GDM1 (cell line): ENCODE measurements at regions not wholly inside any gene's neighbourhood (a gene's known extent, or its start where the extent isn't known, plus 50 kb on each side); places are given as distances from the start of the nearest gene placed in this dataset.

Experiments
- DNase-seq: peaks from one replicate; lab custom pipeline; 2025; lab: John Stamatoyannopoulos, UW

DNA sequence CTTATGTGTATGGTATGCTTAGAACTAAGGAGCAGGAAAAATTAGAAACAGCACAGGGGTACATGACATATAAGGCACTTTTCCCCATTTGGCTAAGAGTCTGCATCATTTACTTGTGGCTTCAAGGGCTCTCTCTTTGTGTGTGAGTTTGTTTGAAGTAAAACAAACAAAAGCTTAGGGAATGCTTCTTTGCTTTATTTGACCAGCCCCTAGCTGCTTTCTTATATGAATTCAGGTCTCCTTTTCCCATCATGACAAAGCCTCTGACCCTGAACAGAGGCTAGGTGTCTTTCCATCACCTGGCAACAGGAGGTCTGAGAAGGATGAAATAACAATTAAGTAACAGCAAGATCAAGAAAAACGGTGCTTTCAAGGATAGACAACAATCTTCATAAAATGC, 643.8 kb upstream of the ADGRL2 start:
- no peak for DNase-seq

DNA sequence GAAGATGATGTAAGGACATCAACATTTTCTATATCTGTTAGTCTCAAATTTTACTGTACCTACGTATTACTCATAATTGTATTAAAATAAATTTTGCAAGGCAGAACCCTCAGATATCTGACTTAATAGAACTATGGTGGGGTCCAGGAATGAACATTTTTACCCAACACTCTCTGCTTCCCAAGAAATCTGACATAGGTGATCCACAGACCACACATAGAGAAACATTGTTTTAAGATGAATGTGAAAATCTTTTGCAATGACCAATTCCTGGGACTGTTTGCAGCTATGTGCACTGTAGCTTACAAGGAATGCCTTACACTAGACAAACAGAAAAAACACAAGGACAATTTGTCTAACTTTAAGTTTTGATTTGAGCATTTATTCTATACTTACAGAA, 645.6 kb upstream of the ADGRL2 start:
- no peak for DNase-seq

DNA sequence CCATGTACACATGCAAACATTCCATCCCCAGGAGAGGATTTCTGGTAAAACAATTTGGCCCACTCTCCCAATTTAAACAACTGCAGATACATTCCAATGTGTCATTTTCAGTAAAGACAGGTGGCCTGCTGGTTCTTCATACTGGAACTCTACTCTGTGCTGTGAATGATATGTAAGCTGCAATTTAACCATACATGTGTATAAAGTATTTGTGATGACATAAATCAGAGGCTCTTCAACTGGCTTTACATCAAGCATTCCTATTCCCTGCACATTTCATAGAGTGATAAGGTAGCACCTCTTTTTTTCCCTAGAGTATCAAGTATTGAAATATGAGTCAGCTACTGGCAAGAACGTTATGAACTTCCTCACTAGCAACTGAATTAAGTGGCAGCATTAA, 649.5 kb upstream of the ADGRL2 start:
- DNase-seq: no peak

DNA sequence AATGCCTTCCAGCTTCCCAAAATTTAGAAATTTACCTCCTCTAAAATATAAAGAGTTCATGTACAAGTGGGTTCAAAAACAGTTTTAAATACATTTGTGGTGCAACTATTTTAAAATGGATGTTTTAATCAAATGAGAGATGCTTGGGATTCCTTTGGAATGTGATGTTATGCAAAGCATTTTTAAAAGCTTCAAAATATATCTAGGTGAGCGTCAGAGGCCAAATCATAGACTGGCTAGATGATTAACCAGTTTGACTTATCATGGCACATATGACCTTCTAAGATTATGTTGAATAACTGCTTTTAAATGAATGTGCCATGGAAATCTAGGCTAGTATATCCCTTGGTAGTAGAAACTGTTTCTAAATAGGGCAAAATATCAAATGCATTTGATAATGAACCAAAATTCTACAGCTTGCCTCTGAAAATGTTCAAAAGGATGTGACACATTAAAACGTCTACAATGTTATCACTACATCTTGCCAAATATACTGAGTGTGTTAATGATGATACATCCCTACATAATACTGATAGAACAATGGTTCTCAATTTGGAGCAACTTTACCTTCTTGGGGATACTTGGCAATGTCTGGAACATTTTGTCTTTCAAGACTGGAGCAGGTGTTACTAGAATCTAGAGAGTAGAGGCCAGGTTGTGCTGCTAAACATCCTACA, 650.9 kb upstream of the ADGRL2 start:
- DNase-seq: no peak

DNA sequence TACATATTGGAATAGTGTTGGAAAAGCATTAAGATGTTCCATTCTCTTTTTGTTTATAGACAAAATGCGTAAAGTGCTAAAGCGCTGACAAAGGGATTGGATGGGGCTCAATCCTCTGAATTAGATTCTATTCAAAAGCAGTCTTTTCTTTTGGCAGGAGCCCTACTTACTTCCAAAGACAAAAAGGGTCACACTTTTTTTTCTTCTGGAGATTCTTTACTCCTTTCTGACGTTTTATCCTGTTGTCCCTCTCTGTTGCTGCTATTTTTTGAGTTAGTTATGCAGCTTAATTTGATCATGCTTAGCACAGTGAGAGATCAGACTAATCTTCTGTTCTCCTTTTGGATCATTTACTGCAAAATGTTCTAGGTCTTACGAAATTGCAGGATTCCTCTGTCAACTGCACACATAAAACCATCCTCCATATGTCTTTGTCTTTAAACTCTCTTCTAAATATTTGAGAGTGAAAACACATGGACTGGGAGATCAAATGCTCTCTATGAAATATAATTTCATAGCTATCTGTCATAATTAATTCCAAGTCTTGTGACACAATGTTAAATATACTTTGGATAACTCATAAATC, 656.4 kb upstream of the ADGRL2 start:
- no peak for DNase-seq

DNA sequence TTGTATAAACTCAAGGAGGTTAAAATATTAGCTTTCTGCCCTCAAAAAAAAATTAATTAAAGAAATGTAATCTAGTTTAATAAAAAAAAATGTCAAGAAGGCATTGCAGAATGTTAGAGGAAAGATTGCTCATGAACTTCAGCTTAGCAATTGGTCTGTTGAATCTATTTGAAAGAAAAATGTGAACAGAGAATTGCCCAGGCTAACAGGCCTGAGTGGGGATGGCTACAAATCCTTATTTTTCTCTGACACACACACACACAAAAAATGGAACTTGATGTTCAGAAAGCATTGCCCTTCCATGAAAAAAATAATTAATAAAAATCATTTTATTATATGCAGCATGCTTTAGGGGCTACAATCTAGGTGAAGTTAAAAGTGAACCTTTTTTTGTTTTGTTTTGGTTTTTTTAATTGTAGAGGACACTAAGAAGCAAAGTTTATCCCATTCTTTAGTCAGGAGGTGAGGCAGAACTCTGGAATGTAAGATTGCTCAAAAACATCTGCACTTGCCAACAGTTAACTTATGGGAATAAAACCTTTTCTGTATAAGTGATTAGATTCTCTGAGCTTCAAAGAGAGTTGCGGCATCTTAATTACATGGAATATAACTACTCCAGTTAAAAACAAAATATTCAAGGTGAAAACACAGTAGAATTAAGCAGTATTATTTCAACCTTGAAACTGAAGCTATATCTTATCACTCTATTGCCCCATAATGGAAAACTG, 658.5 kb upstream of the ADGRL2 start:
- DNase-seq: no peak

DNA sequence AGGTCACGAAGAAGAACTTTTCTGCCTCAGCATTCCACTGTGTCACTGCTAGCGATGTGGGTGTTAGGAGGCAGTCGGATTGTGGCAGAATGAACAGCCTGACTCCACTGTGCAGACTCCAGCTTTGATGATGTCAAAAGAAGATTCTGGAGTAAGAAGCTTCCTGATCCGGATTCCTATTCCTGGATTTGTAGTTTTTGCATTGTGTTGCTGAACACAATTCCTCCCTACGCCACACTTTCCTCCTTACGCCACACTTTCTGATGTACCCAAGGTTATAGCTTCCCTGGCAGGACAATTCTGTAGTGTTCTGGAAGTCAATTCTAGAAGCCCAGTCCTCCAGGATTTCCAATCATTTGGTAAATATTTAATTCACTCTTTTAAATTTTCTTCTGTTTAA, 665.2 kb upstream of the ADGRL2 start:
- no peak for DNase-seq

DNA sequence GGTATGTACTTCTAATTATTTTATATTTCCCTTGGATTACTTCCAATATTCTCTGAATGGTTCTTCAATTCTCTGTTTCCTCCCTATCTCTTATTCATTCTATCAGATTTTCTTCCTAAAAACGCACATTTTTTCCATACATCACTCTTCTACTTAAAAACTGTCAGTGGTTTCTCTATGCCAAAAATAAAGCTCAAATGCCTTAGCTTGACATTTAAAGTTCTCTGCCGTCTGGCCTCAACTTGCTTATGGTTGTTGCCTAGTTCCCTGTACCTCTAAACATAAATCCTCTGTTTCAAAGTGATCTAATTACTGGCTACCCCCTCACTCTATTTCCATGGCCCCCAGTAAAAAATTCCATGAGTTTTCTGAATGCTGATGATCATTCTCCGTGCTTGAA, 671.0 kb upstream of the ADGRL2 start:
- no peak for DNase-seq

DNA sequence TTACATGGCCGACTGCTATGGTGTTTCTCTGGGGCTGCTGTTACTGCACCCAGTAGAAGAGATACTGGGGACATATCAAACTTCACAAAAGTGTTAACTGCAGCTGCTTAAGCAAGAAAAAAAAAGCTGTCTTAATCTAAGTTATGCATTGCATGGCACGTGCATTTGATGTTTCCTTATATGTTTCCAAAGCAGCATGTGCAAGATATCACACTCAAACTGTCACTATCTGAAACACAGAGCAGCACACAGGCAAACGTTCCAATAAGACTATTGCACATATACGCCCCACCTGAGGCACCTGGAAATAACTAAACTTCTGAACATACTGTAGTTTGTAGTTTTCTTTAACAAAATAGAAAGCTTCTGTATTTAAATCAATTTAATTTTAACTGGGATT, 671.4 kb upstream of the ADGRL2 start:
- DNase-seq: no peak

DNA sequence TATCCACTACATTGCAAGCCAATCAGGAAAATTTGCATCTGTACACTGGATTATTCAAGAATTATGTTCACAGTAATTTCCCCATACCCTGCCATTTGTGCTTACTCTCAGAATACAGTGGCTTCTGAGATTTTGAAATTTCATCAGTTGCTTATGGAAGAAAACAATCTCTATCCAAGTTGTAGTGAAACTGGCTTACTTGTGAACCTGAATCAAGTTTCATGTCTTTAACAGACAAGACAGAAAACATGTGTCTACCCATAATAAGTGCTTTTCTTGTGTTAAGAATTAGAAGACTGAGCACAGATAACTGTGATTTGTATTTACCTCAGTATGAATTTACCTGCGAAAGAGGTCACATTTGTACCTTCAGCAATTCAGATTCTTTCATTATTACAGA, 672.7 kb upstream of the ADGRL2 start:
- no peak for DNase-seq

DNA sequence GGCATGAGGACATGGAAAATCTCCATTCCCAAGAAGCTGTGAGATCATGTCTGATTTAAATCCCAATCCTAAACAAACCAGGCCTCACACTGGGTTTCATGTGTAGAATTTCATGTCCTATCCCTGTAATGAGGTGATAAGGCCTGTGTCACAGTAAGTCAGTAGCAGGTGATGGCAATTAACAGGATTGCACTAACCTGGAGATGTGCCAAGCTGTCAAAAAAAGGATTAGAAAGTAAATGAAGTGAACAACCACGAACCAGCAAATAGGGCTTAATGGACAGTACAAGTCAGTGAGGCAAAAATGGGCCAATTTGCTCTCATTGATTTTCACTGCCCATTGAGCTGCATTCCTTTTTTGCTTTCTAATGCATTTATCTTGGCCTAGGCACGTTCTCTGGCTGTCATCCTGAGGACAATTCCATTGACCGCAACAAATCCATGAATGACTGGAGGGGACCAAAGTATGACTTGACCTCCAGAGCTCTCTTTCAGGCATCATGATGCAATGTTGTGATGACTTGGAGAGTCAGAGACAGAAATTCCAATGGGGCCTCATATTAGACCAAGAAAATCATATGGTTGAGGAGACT, 673.6 kb upstream of the ADGRL2 start:
- DNase-seq: no peak

DNA sequence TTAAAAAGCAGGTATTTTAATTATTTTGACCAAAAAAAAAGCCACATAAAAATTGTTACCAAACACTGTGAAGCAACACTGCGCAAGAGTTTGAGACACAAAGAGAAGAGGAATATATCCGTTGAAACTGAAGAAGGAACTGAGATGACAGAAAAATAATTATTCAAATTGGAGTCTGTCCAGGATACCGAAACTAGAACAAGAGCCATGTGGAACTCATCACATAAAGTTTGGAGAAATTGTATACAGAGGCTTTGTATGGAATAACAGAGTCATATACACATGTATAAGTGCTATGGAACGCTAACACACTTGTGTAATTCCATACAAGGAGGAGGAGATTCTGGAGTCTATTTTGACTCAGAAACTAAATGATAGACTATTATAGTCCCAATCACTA, 675.1 kb upstream of the ADGRL2 start:
- no peak for DNase-seq

DNA sequence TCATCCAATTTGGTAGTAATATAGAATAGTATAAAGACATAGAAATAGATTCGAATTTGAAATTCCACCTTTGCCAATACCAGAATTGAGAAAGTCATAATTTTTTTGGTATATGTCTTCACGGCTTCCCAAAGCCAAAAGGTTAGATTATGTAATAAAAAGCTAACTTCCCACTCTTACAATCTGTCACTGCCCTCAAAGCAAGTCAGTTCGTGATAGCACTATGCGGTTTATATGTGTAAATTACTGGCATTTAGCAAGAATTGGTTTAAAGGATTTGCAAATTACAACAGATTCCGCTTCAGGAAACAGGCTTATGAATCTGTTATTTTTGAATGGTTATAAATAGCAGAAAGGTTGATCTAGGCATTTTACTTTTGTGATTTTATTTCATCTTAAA, 679.4 kb upstream of the ADGRL2 start:
- DNase-seq: no peak

DNA sequence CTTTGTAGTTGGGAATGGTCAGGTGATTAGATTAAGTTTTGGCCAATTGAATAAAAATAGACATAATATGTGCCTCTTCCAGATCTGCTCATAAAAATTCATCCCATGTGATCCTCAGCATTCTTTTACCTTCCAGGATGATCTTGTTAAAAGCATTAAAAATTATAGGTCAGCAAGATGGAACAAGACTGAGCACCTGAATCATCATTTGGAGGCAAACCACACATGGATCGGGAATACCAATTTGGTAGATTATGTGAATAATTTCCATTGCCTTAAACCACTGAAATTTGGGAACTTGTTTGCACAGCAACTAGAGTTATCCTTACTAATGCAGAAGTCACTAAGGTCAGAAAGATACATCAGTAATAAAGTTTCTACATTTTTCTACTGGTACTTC, 681.4 kb upstream of the ADGRL2 start:
- no peak for DNase-seq

DNA sequence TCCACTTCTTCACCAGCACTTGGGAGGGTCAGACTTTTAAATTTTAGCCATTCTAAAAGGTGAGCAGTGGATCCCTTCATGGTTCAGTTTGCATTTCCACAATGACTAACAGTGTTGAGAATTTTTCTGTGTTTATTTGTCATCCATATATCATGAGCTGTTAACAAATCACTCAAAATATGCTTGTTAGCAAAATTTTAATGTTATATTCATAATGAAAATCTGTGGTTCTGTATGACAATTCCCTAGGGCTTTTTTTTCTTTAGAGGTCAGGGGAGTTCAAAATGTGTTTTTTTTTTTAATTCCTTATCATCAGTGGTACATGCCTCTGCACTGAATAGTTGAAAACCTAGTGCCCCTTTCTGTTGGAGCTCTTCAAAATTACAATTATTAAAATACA, 682.2 kb upstream of the ADGRL2 start:
- DNase-seq: no peak

DNA sequence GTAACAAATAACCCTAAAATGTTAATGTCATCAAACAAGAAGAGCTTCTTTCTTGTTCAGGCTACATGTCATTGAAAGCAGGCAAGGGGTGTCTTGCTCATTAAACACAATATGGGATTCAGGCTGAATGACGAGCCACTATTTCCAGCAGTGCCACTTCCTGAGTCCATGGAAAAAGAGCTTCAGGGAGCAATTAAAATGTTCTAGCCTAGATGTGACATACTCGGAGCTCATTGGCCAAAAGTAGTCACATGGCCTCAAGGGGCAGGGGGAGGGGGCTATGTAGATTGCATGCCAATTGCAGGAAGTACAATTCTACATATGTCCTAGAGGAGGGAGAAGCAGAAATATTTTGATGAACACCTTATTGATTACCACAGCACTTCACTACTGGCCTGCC, 685.3 kb upstream of the ADGRL2 start:
- no peak for DNase-seq

DNA sequence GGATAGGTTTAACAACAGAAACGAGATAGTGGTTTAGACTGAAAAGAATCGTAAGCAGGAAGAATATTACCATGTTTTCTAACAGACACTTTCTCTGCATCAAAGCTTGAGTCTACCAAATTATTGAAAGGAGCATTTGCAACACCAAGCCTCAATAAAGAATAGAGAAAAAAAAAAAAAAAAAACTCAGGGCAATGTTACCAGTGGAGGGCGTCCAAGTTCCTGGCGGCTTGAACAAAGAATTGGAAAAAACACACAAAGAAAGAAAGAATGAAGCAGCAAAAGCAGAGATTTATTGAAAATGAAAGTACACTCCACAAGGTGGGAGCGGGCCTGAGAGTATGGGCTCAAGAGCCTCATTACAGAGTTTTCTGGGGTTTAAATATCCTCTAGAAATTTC, 686.5 kb upstream of the ADGRL2 start:
- no peak for DNase-seq

DNA sequence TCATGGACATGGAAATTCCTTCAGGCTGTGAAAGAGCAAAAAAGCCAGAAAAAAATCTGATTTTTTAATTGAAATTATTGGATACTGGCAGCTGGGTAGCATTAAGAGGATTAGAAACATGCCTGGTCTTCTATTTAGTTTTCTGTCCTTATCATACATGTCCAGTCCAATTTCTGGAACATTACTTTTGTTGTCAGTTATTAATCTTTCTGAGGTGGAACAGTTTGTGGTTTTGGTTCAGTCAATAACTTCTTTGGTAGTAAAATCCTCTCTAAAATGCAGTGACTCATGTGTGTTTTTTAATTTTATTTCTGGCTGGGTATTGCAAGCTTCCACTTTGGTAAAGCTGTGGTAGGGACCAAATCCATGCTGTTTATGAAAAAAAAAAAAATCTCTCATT, 687.0 kb upstream of the ADGRL2 start:
- DNase-seq: no peak

DNA sequence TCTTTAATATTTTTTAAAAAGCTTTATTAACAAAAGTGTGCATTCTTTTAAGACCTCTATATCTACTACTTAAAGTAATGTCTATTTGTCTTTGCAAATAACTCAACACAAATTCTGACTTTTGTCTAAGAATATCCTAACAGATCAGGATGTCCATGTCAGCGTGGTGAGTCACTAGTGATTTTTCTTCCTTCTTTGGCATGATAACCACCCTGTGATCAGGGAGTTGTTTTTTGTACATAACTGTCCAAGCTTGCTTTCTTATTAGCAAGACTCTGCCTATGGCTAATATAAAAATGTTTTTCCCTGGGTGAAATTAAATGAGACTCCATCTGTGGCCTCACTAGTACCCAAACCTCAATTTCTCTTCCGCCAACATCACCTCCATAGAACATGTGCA, 688.9 kb upstream of the ADGRL2 start:
- DNase-seq: no peak

DNA sequence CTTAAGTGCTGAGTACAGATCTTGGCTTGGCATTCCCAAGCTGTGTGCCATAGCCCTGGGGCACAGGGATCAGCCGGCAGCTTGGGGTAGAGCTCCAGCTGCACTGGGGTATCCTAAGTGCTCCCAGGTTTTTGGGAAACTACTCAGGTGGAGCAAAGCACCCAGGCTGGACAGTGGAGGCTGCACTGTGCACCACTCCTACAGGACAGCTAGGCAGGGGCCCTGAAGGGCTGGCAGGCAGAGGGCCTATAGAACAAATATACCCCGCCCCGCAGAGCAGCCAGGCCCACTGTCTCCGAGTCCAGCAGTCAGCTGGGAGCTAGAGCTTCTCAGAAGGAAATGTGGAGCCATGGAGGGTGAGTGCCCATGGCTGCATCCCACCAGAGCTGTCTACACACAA, 691.7 kb upstream of the ADGRL2 start:
- DNase-seq: no peak

DNA sequence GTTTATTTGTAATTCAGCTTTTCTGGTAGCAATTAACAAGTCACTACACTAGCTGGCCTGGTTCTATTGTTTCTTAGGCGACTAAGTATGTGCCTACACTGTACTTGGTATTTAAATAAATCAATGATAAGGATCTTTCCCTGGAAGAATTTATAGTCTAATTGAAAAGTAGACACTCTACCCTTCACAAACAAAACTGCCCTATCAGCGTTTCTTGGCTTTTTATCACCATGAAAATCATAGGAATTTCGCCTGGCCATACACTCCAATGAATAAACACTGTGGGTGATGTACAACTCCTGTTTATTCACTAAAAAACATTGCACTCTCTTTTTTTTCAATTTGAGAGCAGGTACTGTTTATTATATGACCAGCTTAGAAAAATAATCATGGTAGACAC, 702.9 kb upstream of the ADGRL2 start:
- DNase-seq: no peak

DNA sequence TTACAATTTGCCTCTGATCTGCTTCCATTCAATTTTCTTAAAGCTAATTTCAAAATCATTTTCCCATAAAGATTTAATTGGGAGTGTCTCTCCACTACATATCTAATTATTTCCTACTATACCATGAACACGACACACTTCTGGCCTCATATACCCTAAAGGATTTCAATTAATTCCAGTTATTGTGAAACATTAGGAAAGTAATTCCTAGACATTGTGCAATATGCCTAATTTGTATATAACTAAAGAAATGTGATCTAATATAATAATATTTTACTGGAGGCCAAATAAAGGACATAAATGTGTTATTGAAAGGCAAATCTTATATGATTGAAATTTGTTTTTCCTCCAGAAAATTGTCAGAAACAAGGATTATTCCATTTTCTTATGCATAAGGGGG, 727.2 kb upstream of the ADGRL2 start:
- no peak for DNase-seq

DNA sequence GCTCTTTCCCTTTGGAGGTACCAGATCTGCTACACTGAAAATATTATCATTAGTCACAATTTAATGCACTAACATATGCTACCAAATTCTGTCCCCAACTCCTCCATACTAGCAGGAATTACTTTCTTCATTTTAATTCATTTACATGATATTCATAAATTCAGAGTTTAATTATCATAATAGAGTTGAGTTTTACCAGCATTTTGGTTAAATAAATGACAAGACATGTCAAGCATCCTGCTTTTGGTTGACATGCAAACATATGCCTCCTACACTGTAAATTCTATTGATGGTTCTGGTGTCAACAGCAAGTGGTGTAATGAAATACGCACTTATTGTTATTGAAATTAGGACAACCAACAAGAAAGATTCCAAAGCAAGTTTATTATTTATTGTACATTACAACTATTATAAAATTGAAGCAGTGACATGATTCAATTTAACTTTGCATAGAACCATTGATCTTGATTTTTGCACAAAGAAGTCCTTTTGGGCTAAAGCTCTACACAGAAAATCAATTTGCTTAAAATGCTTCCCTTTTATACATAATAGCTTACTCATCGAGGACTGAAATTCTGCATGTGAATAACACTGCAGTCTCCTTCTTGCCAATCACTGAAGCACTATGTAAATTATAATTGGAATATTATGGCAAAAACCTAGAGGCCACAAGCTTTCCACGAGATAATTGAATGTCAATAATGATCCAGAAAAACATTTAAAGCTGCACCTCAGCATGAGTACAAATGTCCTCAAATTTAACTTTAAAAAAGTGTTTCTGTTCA, 728.6 kb upstream of the ADGRL2 start:
- no peak for DNase-seq
